ENCODE measurements at regions not wholly inside any gene's neighbourhood (a gene's known extent, or its start where the extent isn't known, plus 50 kb on each side); places are given as distances from the start of the nearest gene placed in this dataset.

DNA sequence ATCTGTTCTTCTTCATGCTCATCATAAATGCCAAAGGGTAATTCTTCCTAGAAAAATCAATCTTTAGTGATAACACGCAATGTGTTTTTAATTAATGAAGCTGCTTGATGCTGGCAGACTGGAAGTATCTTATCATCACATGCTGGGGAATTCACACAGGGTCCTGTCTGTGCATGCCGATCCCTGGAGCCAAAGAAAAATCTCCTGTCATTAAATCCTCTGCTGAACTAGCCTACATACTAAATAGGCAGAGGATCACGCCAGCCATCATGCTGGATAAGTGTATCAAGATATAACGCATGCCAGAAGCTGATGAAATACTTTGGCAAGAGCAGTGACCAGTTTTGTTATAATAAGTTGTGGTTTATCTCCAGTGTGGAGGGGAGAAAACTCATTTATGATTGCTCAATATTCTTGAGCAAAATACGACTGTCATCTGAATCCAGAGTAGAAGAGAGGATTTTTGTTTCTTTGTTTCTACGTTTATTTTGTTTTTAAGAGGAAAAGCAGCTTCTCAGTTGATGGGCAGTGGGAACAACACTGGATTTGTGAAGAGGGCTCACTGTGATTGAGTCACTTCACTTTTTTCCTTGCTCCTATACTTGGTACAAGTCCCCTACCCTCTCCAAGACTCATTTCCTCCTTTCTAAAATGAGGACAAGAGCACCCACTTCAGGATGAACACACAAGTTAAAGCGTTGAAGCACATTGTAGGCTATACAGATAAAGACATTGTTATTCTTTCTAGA is 649.1 kb downstream of the TNS3 start (continued):
- TF ChIP-seq MAZ (IDR thresholded peaks at IDR 0.05; ENCODE audit: borderline replicate concordance, low read depth, low read length) = 0 out of 2 replicates have a peak, but pooled peaks have one; percentile 24

GRCh38 chr7:46932306-46932675 is 649.6 kb downstream of the TNS3 start:
- Histone ChIP-seq H3K9me3 (ENCODE audit: control insufficient read depth, insufficient read depth, low read length) (no peaks in the 10 kb centered on the region), H2AK9ac (replicated peaks; ENCODE audit: low read depth, low read length, poor library complexity) (no peak overlapping the region), H3K4me3 (ENCODE audit: insufficient read depth, low read depth, low read length) (no peak overlapping the region), H2AFZ (replicated peaks; ENCODE audit: low read length, poor library complexity) (no peak overlapping the region), H3K23ac (ENCODE audit: low read depth, low read length) (peak overlapping the region; percentile 13; the same call in 1 of the 2 replicates), H3K14ac (replicated peaks; ENCODE audit: low read depth, low read length) (peak overlapping the region; percentile 67), H3K36me3 (ENCODE audit: control insufficient read depth, insufficient read depth, low read length) (no peaks in the 10 kb centered on the region), H2BK120ac (ENCODE audit: low read depth, low read length) (peak overlapping the region; percentile 75), H3K9me1 (ENCODE audit: insufficient read depth, low read length) (peaks cover 9% of the 10 kb centered on the region), H3K18ac (ENCODE audit: low read depth, low read length) (peak overlapping the region; percentile 62), H3K27me3 (ENCODE audit: control insufficient read depth, insufficient read depth, low read length) (no peaks in the 10 kb centered on the region), H4K20me1 (ENCODE audit: insufficient read depth, low read length) (no peaks in the 10 kb centered on the region), H3K79me1 (ENCODE audit: low read depth in 1 of 2, low read length in 2 of 2) (no peaks in the 10 kb centered on the region), H2BK20ac (ENCODE audit: low read depth, low read length) (peak overlapping the region; percentile 94), H3K4me1 (ENCODE audit: control insufficient read depth, insufficient read depth, low read length) (peaks cover 14% of the 10 kb centered on the region), H3K4ac (ENCODE audit: low read depth, low read length) (peak overlapping the region; percentile 87), H3K9ac (ENCODE audit: low read depth, low read length) (0 out of 2 replicates have a peak overlapping the region, but pooled peaks have one; percentile 47), H2BK5ac (ENCODE audit: low read depth, low read length, poor library complexity, severe bottlenecking) (peak overlapping the region; percentile 30), H2AK5ac (ENCODE audit: low read depth, low read length) (peak overlapping the region; percentile 59), H3K4me2 (ENCODE audit: low read depth, low read length) (no peak overlapping the region), H4K91ac (ENCODE audit: insufficient read depth, low read depth, low read length) (peak overlapping the region; percentile 79), H4K5ac (ENCODE audit: low read depth, low read length) (peak overlapping the region; percentile 41), H2BK15ac (ENCODE audit: low read depth, low read length) (peak overlapping the region; percentile 81; the same call in 1 of the 3 replicates), H3K56ac (ENCODE audit: extremely low read depth, insufficient read depth, low read length) (no peak overlapping the region), H3K27ac (ENCODE audit: insufficient read depth, low read length) (peak overlapping the region; percentile 80; the same call in 1 of the 2 replicates), H4K8ac (ENCODE audit: low read depth in 2 of 2, low read length in 2 of 2) (peak overlapping the region; percentile 41 to 51; a peak in 3 of 4 replicates)
- ChIA-PET CTCF (no interaction called here), POLR2A (ENCODE audit: unreplicated experiment) (no interaction called here)
- dilution Hi-C loops (cut with HindIII; ENCODE audit: low sequenced_read_pairs, unreplicated experiment) = no loop called here
- no CpG with 5 or more reads among the region's 1 CpG for whole genome bisulfite sequencing, 2 experiments (ENCODE audit: extremely low coverage in 2 of 2, insufficient read length in 1 of 2)
- no TSS peak for BruUV-seq (replicated peaks)
- DNase-seq = peak; percentile 6
- no peak for ATAC-seq (ENCODE audit: low read depth)
- in situ Hi-C loops (cut with MboI; ENCODE audit: low sequenced_read_pairs) = loop anchor here (10.0 to 25.0 kb wide), 2 partner anchors 547 to 1020 kb away; partner anchors contain the start of gene IGFBP3
- intact Hi-C loops (cut with micrococcal nuclease) = loop anchor here (2.0 to 10.0 kb wide), 5 partner anchors 155 to 1009 kb away; no protein-coding TSS in a partner anchor
- no peak for TF ChIP-seq MXI1 (IDR thresholded peaks at IDR 0.05; ENCODE audit: borderline replicate concordance, low read depth, low read length)
- no peak for TF ChIP-seq RCOR1 (IDR thresholded peaks at IDR 0.05; ENCODE audit: insufficient replicate concordance, low read length)
- TF ChIP-seq SMC3 (IDR thresholded peaks at IDR 0.05; ENCODE audit: low read depth, low read length) = no peak
- no peak for TF ChIP-seq MAZ (IDR thresholded peaks at IDR 0.05; ENCODE audit: borderline replicate concordance, low read depth, low read length)
- TF ChIP-seq MAFK (IDR thresholded peaks at IDR 0.05; ENCODE audit: low read depth, low read length) = no peak
- no peak for TF ChIP-seq CEBPB (IDR thresholded peaks at IDR 0.05; ENCODE audit: low read depth, low read length)
- TF ChIP-seq RFX5 (IDR thresholded peaks at IDR 0.05; ENCODE audit: low read depth, low read length) = no peak
- no peak for TF ChIP-seq ELK1 (IDR thresholded peaks at IDR 0.05; ENCODE audit: borderline replicate concordance, low read depth, low read length)
- TF ChIP-seq FOS (IDR thresholded peaks at IDR 0.05; ENCODE audit: low read depth, low read length) = no peak
- TF ChIP-seq POLR2A (IDR thresholded peaks at IDR 0.05; ENCODE audit: low read depth, low read length) = no peak
- TF ChIP-seq CHD1 (IDR thresholded peaks at IDR 0.05; ENCODE audit: low read depth, low read length) = no peak
- TF ChIP-seq RAD21 (IDR thresholded peaks at IDR 0.05; ENCODE audit: low read length) = no peak
- TF ChIP-seq, protein P1, sequence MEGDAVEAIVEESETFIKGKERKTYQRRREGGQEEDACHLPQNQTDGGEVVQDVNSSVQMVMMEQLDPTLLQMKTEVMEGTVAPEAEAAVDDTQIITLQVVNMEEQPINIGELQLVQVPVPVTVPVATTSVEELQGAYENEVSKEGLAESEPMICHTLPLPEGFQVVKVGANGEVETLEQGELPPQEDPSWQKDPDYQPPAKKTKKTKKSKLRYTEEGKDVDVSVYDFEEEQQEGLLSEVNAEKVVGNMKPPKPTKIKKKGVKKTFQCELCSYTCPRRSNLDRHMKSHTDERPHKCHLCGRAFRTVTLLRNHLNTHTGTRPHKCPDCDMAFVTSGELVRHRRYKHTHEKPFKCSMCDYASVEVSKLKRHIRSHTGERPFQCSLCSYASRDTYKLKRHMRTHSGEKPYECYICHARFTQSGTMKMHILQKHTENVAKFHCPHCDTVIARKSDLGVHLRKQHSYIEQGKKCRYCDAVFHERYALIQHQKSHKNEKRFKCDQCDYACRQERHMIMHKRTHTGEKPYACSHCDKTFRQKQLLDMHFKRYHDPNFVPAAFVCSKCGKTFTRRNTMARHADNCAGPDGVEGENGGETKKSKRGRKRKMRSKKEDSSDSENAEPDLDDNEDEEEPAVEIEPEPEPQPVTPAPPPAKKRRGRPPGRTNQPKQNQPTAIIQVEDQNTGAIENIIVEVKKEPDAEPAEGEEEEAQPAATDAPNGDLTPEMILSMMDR (conservative IDR thresholded peaks at IDR 0.05; ENCODE audit: low read depth, low read length) = no peak

Data from IMR-90 (cell line).